HUES48 (cell line): ENCODE measurements at regions not wholly inside any gene's neighbourhood (a gene's known extent, or its start where the extent isn't known, plus 50 kb on each side); places are given as distances from the start of the nearest gene placed in this dataset.

ENCODE experiments used
- H3K27ac ChIP-seq: one replicate; pipeline ENCODE4 v1.7.0; 2013; ENCODE audit warnings: low read depth, low read length, inconsistent platforms
- H3K27me3 ChIP-seq: 2 replicates; pipeline ENCODE4 v1.6.1; 2013; ENCODE audit warnings: mild to moderate bottlenecking, low read length; ENCODE audit not compliant: control insufficient read depth, insufficient read depth
- H3K36me3 ChIP-seq: 2 replicates; pipeline ENCODE4 v1.6.1; 2013; ENCODE audit warnings: low read length; ENCODE audit not compliant: control insufficient read depth, insufficient read depth
- H3K4me1 ChIP-seq: 2 replicates; pipeline ENCODE4 v1.6.1; 2013; ENCODE audit warnings: mild to moderate bottlenecking, low read length; ENCODE audit not compliant: control insufficient read depth, insufficient read depth
- H3K4me3 ChIP-seq: 2 replicates; pipeline ENCODE4 v1.5.1; 2013; ENCODE audit warnings: mild to moderate bottlenecking, low read depth, low read length
- H3K9ac ChIP-seq: 2 replicates; pipeline ENCODE4 v1.6.1; 2013; ENCODE audit warnings: mild to moderate bottlenecking, low read depth, low read length, moderate library complexity
- H3K9me3 ChIP-seq: 2 replicates; pipeline ENCODE4 v1.6.1; 2013; ENCODE audit warnings: low read length; ENCODE audit not compliant: control insufficient read depth, insufficient read depth

DNA sequence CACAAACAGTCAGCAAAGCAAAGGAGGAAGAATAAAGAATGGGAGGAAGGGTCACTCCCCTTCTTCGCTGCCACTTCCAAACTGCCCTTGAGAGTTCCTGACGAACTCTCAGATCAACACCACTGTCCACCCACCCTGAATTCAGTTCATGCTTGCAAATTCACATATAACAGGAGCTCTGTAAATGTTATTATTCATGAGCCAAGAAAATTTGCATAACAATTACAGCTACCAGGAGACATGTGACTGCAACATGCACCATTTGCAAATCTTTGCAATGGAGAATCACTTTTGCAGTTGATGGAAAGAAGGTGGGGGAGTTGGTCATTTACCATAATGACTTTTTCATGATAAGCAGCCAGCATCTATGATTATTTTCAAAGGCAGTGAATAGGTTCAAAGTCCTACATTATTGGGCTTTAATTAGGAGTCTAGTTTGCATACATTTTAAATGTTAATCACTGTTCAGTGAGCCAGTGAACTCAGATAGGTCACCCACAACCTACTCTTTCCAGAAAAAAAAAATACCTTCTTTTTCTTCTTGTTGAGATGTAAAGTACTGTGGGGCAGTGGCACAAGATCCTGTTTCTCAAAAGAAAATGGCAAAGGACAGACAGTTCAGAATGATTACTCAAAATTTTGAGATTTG is 149.7 kb downstream of the CAAP1 start:
- Histone ChIP-seq H3K9me3 (peaks cover 15% of the 10 kb centered on the region; the same call in 1 of the 2 replicates), H3K36me3 (no peaks in the 10 kb centered on the region), H3K4me1 (peaks cover 45% of the 10 kb centered on the region), H3K27me3 (no peaks in the 10 kb centered on the region), H3K4me3 (no peak overlapping the region), H3K9ac (no peak overlapping the region), H3K27ac (peak overlapping the region; percentile 30)

- H3K9me3 ChIP-seq = peaks cover 28% of the 10 kb centered on the region; the same call in 1 of the 2 replicates
These were observed 157.4 kb downstream of the CAAP1 start for GRCh38 chr9:26735160-26735559.

GRCh38 chr9:26729187-26729586 is 163.4 kb downstream of the CAAP1 start:
- H3K4me3 ChIP-seq = no peak overlapping the region

More at GRCh38 chr9:26735160-26735559, 157.4 kb downstream of the CAAP1 start:
- no peak overlapping the region for H3K4me3 ChIP-seq
- no peak overlapping the region for H3K27ac ChIP-seq
- H3K9ac ChIP-seq = no peak overlapping the region
- H3K36me3 ChIP-seq = no peaks in the 10 kb centered on the region
- no peaks in the 10 kb centered on the region for H3K4me1 ChIP-seq
- no peaks in the 10 kb centered on the region for H3K27me3 ChIP-seq

GRCh38 chr9:26727471-26727870 is 165.1 kb downstream of the CAAP1 start:
- H3K9me3 ChIP-seq = no peaks in the 10 kb centered on the region
- no peak overlapping the region for H3K27ac ChIP-seq
- H3K27me3 ChIP-seq = no peaks in the 10 kb centered on the region
- peaks cover 11% of the 10 kb centered on the region for H3K4me1 ChIP-seq
- H3K4me3 ChIP-seq = no peak overlapping the region
- no peaks in the 10 kb centered on the region for H3K36me3 ChIP-seq
- H3K9ac ChIP-seq = no peak overlapping the region

More at GRCh38 chr9:26729187-26729586, 163.4 kb downstream of the CAAP1 start:
- no peak overlapping the region for H3K9ac ChIP-seq
- H3K27ac ChIP-seq = no peak overlapping the region
- no peaks in the 10 kb centered on the region for H3K4me1 ChIP-seq
- H3K27me3 ChIP-seq = no peaks in the 10 kb centered on the region
- no peaks in the 10 kb centered on the region for H3K9me3 ChIP-seq
- H3K36me3 ChIP-seq = no peaks in the 10 kb centered on the region

GRCh38 chr9:26725573-26725972 is 167.0 kb downstream of the CAAP1 start:
- peaks cover 11% of the 10 kb centered on the region for H3K4me1 ChIP-seq
- H3K9ac ChIP-seq = no peak overlapping the region
- no peaks in the 10 kb centered on the region for H3K27me3 ChIP-seq
- no peak overlapping the region for H3K27ac ChIP-seq
- H3K36me3 ChIP-seq = no peaks in the 10 kb centered on the region
- no peak overlapping the region for H3K4me3 ChIP-seq
- no peaks in the 10 kb centered on the region for H3K9me3 ChIP-seq

- Histone ChIP-seq H3K9ac (no peak overlapping the region), H3K4me1 (peaks cover 11% of the 10 kb centered on the region), H3K4me3 (no peak overlapping the region), H3K36me3 (no peaks in the 10 kb centered on the region), H3K27me3 (no peaks in the 10 kb centered on the region), H3K27ac (no peak overlapping the region), H3K9me3 (no peaks in the 10 kb centered on the region)
These were observed 169.1 kb downstream of the CAAP1 start for GRCh38 chr9:26723486-26723885.

DNA sequence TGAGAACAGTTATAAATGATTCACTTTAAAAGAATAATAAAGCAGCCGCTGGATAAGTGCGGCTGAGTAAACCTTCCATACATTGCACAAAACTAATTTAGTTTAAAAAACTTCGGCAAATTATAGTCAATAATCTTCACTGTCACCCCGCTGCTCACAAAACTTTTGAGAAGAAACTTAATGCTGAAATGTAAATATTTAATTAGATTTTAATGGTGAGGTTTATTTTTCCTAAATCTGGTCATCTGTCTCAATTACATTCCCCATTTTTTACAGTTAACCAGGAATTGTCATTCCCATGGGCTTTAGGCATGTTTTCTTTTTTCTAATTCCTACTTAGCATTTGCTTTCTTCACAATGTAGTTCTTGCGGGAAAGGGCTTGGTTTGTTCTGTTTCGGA is 169.8 kb downstream of the CAAP1 start:
- Histone ChIP-seq H3K4me3 (no peak overlapping the region), H3K4me1 (peaks cover 11% of the 10 kb centered on the region), H3K9ac (no peak overlapping the region), H3K9me3 (no peaks in the 10 kb centered on the region), H3K27me3 (no peaks in the 10 kb centered on the region), H3K27ac (no peak overlapping the region), H3K36me3 (no peaks in the 10 kb centered on the region)

GRCh38 chr9:26710008-26710407 is 182.6 kb downstream of the CAAP1 start:
- no peak overlapping the region for H3K27ac ChIP-seq
- H3K27me3 ChIP-seq = no peaks in the 10 kb centered on the region
- no peaks in the 10 kb centered on the region for H3K36me3 ChIP-seq
- no peak overlapping the region for H3K4me3 ChIP-seq
- 0 out of 2 replicates have a peak, but pooled peaks cover 6% of the 10 kb centered on the region for H3K4me1 ChIP-seq
- H3K9me3 ChIP-seq = no peaks in the 10 kb centered on the region
- H3K9ac ChIP-seq = no peak overlapping the region

DNA sequence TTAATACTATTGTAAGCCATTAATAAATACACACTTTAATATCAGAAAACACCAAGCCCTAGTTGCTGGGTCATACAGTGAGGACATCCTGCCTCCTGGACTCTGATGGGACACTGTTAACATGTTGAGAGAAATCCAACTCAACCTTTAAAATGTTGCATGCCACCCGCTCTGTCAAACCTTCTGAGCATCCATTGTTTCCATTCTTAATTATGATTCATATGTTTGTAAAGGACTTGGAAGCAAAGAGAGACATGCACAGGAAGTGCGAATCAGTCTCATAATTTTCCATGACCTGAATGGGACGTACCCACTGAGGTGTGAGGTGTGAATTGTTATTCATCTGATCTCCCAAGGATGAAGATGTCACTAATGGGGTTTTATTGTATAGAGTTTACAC is 186.4 kb downstream of the CAAP1 start:
- Histone ChIP-seq H3K27me3 (no peaks in the 10 kb centered on the region), H3K36me3 (no peaks in the 10 kb centered on the region), H3K4me3 (no peak overlapping the region), H3K9ac (no peak overlapping the region), H3K9me3 (no peaks in the 10 kb centered on the region), H3K27ac (no peak overlapping the region), H3K4me1 (no peaks in the 10 kb centered on the region)

DNA sequence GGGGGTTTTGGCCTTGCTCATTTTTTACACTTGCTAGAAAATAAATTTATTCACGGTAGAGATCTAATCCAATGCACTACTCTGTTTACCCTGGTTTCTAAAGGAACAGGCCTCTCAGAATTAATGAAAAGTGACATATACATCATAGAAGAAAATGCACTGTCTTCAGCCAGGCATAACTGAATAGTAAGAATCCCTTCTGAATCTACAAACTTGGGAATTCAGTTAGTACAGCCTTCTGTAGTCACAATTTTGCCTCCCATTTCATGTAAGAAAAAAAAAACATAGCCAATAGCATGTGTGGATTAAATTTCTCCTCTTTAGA is 197.3 kb downstream of the CAAP1 start:
- no peak overlapping the region for H3K4me3 ChIP-seq

GRCh38 chr9:26694381-26695297 is 198.0 kb downstream of the CAAP1 start:
- Histone ChIP-seq H3K27ac (no peak overlapping the region), H3K36me3 (no peaks in the 10 kb centered on the region)

More for the DNA sequence above, 197.3 kb downstream of the CAAP1 start:
- no peaks in the 10 kb centered on the region for H3K36me3 ChIP-seq
- H3K27ac ChIP-seq = no peak overlapping the region
- H3K9ac ChIP-seq = no peak overlapping the region
- no peaks in the 10 kb centered on the region for H3K27me3 ChIP-seq
- H3K9me3 ChIP-seq = peaks cover 6% of the 10 kb centered on the region; the same call in 1 of the 2 replicates
- H3K4me1 ChIP-seq = no peaks in the 10 kb centered on the region

More at GRCh38 chr9:26694381-26695297, 198.0 kb downstream of the CAAP1 start:
- Histone ChIP-seq H3K9ac (no peak overlapping the region), H3K9me3 (peaks cover 6% of the 10 kb centered on the region; the same call in 1 of the 2 replicates), H3K4me1 (no peaks in the 10 kb centered on the region), H3K27me3 (no peaks in the 10 kb centered on the region), H3K4me3 (no peak overlapping the region)
